ENCODE measurements at regions not wholly inside any gene's neighbourhood (a gene's known extent, or its start where the extent isn't known, plus 50 kb on each side); places are given as distances from the start of the nearest gene placed in this dataset.

GRCh38 chr6:16982807-16983206 lies 119.0 kb upstream of the STMND1 start:
- no peak for TF ChIP-seq JUND (IDR thresholded peaks at IDR 0.05; ENCODE audit: low read depth)
- no peak for DNase-seq (ENCODE audit: low read depth in 1 of 2, low spot score in 1 of 2)
- in situ Hi-C loops (cut with HindIII; ENCODE audit: low pct_unique_long_range_greater_than_20kb, low sequenced_read_pairs), result no loop called here

- no peak for DNase-seq (ENCODE audit: low read depth in 1 of 2, low spot score in 1 of 2)
- in situ Hi-C loops (cut with HindIII; ENCODE audit: low pct_unique_long_range_greater_than_20kb, low sequenced_read_pairs), result no loop called here
- no peak for TF ChIP-seq JUND (IDR thresholded peaks at IDR 0.05; ENCODE audit: low read depth)
Measured at GRCh38 chr6:16979677-16980370, 122.0 kb upstream of the STMND1 start.

GRCh38 chr6:16978686-16979085 lies 123.2 kb upstream of the STMND1 start:
- no peak for DNase-seq (ENCODE audit: low read depth in 1 of 2, low spot score in 1 of 2)
- in situ Hi-C loops (cut with HindIII; ENCODE audit: low pct_unique_long_range_greater_than_20kb, low sequenced_read_pairs), result no loop called here
- TF ChIP-seq JUND (IDR thresholded peaks at IDR 0.05; ENCODE audit: low read depth), result no peak

GRCh38 chr6:16976385-16977183 lies 125.3 kb upstream of the STMND1 start:
- in situ Hi-C loops (cut with HindIII; ENCODE audit: low pct_unique_long_range_greater_than_20kb, low sequenced_read_pairs), result no loop called here
- no peak for TF ChIP-seq JUND (IDR thresholded peaks at IDR 0.05; ENCODE audit: low read depth)
- DNase-seq (ENCODE audit: low read depth in 1 of 2, low spot score in 1 of 2), result no peak

GRCh38 chr6:16974704-16975359 lies 127.0 kb upstream of the STMND1 start:
- in situ Hi-C loops (cut with HindIII; ENCODE audit: low pct_unique_long_range_greater_than_20kb, low sequenced_read_pairs), result no loop called here
- no peak for TF ChIP-seq JUND (IDR thresholded peaks at IDR 0.05; ENCODE audit: low read depth)
- no peak for DNase-seq (ENCODE audit: low read depth in 1 of 2, low spot score in 1 of 2)

- in situ Hi-C loops (cut with HindIII; ENCODE audit: low pct_unique_long_range_greater_than_20kb, low sequenced_read_pairs), result no loop called here
- TF ChIP-seq JUND (IDR thresholded peaks at IDR 0.05; ENCODE audit: low read depth), result no peak
- DNase-seq (ENCODE audit: low read depth in 1 of 2, low spot score in 1 of 2), result no peak
Measured at GRCh38 chr6:16974387-16974673, 127.5 kb upstream of the STMND1 start.

- no peak for TF ChIP-seq JUND (IDR thresholded peaks at IDR 0.05; ENCODE audit: low read depth)
- in situ Hi-C loops (cut with HindIII; ENCODE audit: low pct_unique_long_range_greater_than_20kb, low sequenced_read_pairs), result no loop called here
- DNase-seq (ENCODE audit: low read depth in 1 of 2, low spot score in 1 of 2), result no peak
Measured at GRCh38 chr6:16973545-16974386, 128.1 kb upstream of the STMND1 start.

- TF ChIP-seq JUND (IDR thresholded peaks at IDR 0.05; ENCODE audit: low read depth), result no peak
- DNase-seq (ENCODE audit: low read depth in 1 of 2, low spot score in 1 of 2), result no peak
- in situ Hi-C loops (cut with HindIII; ENCODE audit: low pct_unique_long_range_greater_than_20kb, low sequenced_read_pairs), result no loop called here
Measured at GRCh38 chr6:16973051-16973450, 128.8 kb upstream of the STMND1 start.

- in situ Hi-C loops (cut with HindIII; ENCODE audit: low pct_unique_long_range_greater_than_20kb, low sequenced_read_pairs), result no loop called here
- TF ChIP-seq JUND (IDR thresholded peaks at IDR 0.05; ENCODE audit: low read depth), result no peak
- no peak for DNase-seq (ENCODE audit: low read depth in 1 of 2, low spot score in 1 of 2)
Measured at GRCh38 chr6:16972535-16972934, 129.3 kb upstream of the STMND1 start.

GRCh38 chr6:16969699-16970655 lies 131.9 kb upstream of the STMND1 start:
- no peak for DNase-seq (ENCODE audit: low read depth in 1 of 2, low spot score in 1 of 2)
- no peak for TF ChIP-seq JUND (IDR thresholded peaks at IDR 0.05; ENCODE audit: low read depth)
- in situ Hi-C loops (cut with HindIII; ENCODE audit: low pct_unique_long_range_greater_than_20kb, low sequenced_read_pairs), result no loop called here

- in situ Hi-C loops (cut with HindIII; ENCODE audit: low pct_unique_long_range_greater_than_20kb, low sequenced_read_pairs), result no loop called here
- TF ChIP-seq JUND (IDR thresholded peaks at IDR 0.05; ENCODE audit: low read depth), result no peak
- DNase-seq (ENCODE audit: low read depth in 1 of 2, low spot score in 1 of 2), result no peak
Measured at GRCh38 chr6:16968101-16968500, 133.7 kb upstream of the STMND1 start.

GRCh38 chr6:16967470-16967817 lies 134.4 kb upstream of the STMND1 start:
- no peak for TF ChIP-seq JUND (IDR thresholded peaks at IDR 0.05; ENCODE audit: low read depth)
- in situ Hi-C loops (cut with HindIII; ENCODE audit: low pct_unique_long_range_greater_than_20kb, low sequenced_read_pairs), result no loop called here
- DNase-seq (ENCODE audit: low read depth in 1 of 2, low spot score in 1 of 2), result no peak
